ENCODE measurements at regions not wholly inside any gene's neighbourhood (a gene's known extent, or its start where the extent isn't known, plus 50 kb on each side); places are given as distances from the start of the nearest gene placed in this dataset.

DNA sequence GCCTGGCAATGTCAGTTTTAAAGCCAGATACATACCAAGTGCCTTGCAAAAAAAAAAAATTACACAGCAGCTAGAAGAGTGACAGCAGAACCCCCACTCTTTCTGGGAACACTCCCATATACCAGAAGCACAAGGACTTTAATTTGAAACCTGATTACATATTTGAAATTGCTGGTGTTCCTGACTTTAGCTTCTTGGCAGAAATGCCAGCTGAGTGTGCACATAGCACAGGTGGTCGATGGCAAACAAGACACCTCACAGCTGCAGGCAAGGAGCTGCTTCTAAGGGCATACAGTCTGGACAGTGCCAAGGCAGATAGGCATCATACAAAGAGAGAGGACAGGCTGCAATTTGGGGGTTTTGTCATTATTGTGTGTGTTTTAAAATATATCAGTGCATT, 150.7 kb upstream of the SGK1 start:
- TF ChIP-seq, protein P1, sequence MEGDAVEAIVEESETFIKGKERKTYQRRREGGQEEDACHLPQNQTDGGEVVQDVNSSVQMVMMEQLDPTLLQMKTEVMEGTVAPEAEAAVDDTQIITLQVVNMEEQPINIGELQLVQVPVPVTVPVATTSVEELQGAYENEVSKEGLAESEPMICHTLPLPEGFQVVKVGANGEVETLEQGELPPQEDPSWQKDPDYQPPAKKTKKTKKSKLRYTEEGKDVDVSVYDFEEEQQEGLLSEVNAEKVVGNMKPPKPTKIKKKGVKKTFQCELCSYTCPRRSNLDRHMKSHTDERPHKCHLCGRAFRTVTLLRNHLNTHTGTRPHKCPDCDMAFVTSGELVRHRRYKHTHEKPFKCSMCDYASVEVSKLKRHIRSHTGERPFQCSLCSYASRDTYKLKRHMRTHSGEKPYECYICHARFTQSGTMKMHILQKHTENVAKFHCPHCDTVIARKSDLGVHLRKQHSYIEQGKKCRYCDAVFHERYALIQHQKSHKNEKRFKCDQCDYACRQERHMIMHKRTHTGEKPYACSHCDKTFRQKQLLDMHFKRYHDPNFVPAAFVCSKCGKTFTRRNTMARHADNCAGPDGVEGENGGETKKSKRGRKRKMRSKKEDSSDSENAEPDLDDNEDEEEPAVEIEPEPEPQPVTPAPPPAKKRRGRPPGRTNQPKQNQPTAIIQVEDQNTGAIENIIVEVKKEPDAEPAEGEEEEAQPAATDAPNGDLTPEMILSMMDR (IDR thresholded peaks at IDR 0.05): no peak
- intact Hi-C loops (cut with DNase I): no loop called here
- Histone ChIP-seq H3K4me3 (no peak overlapping the region), H3K4me1 (peaks cover 3% of the 10 kb centered on the region), H3K9me3 (no peaks in the 10 kb centered on the region), H3K27ac (no peak overlapping the region), H3K9ac (ENCODE audit: low read depth in 2 of 2, low read length in 2 of 2) (no peak overlapping the region), H3K36me3 (no peaks in the 10 kb centered on the region), H3K27me3 (no peaks in the 10 kb centered on the region)
- DNase-seq: no peak

DNA sequence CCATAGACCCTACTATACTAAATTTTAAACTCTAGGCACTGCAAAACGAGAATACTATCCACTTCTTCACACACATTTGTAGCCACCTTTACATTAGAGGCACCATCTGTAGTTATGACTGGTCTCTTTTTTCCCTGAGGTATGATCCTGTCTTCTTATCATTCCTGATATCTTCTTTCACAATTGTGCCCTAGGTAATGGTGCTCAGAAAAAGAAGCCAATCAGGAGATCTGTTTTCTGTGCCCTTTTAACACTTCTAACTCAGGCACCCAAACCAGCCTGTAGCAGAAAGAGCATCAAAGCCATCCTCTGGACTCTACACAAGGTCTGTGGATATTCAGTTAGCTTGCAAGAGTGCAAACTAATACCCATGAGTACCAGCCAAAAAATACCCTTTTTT, 149.7 kb upstream of the SGK1 start:
- no peak overlapping the region for H3K27ac ChIP-seq

DNA sequence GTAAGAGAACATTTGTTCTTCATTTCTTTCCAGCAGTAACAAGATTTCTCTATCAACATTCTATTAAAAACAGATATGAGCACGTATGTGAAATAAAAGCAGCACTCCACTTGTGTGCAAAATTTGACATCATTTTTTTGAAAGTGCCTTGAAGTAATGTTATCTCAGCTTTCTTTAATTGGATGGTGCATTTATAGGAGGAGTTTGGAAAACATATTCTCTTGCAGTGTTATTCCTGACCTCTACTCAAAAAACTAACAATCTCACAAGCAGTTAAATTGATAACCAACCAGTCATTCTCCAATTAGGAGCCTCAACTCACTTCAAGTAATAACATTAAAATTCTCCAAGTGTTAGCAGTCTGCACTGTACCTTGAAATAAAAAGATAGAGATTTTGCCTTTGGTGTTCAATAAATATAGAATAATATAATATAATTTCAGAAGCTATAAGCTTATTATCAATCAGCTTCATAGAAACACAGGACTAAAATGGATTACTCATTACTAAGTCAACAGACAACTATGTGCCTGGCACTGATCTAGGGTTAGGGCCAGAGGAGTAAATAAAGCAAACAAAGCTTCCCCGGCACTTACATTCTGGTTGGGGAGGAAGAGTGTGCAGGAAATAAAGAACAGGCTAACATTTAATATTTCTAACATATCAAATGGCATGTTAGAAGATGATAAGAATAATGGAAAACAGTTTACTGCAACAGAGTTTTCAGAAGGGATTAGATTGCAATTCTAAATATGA, 149.0 kb upstream of the SGK1 start:
- intact Hi-C loops (cut with DNase I): no loop called here

More for the DNA sequence above, 149.7 kb upstream of the SGK1 start:
- DNase-seq: no peak
- intact Hi-C loops (cut with DNase I): no loop called here
- H3K9me3 ChIP-seq: no peaks in the 10 kb centered on the region
- no peak overlapping the region for H3K9ac ChIP-seq (ENCODE audit: low read depth in 2 of 2, low read length in 2 of 2)
- H3K27me3 ChIP-seq: no peaks in the 10 kb centered on the region
- no peak overlapping the region for H3K4me3 ChIP-seq
- peaks cover 3% of the 10 kb centered on the region for H3K4me1 ChIP-seq
- no peaks in the 10 kb centered on the region for H3K36me3 ChIP-seq
- TF ChIP-seq, protein P1 (IDR thresholded peaks at IDR 0.05): no peak

DNA sequence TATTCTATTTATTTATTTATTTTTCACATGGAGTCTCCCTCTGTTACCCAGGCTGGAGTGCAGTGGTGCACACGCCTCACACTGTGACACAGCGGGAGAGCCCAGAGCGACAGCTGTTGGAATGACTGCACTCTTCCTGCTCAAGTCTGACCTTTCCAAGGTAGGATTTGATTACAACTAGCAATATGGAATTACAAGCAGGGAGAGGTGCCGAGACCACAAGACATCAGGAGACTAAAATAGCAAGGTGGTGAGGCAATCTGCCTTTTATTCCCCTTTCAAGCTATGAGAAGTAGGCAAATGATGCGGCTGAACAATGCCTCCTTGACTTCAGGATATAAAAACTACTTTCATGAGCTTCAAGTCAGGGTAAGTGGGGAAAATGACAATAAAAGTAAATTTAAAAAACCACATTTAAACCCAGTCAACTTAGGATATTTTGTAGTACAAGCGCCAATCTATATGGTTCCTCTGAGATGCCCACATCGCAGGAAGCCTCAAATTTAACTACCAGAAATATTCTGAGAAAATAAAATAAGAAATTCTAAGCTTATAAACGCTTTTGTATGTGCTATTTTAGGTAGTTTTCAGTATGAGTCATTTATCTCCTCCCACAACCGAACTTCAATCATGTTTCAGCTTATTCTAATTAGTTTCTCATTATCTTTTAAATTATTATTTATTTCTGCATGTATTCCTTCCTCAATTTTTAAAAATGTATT, 146.9 kb upstream of the SGK1 start:
- no peak for DNase-seq
- H3K27ac ChIP-seq: no peak overlapping the region
- intact Hi-C loops (cut with DNase I): no loop called here
- no peaks in the 10 kb centered on the region for H3K36me3 ChIP-seq
- no peaks in the 10 kb centered on the region for H3K27me3 ChIP-seq
- H3K9ac ChIP-seq (ENCODE audit: low read depth in 2 of 2, low read length in 2 of 2): no peak overlapping the region
- H3K4me1 ChIP-seq: peaks cover 3% of the 10 kb centered on the region
- no peaks in the 10 kb centered on the region for H3K9me3 ChIP-seq
- TF ChIP-seq, protein P1 (IDR thresholded peaks at IDR 0.05): no peak
- H3K4me3 ChIP-seq: no peak overlapping the region

More for the DNA sequence above, 149.0 kb upstream of the SGK1 start:
- H3K4me1 ChIP-seq: peaks cover 3% of the 10 kb centered on the region
- TF ChIP-seq, protein P1 (IDR thresholded peaks at IDR 0.05): no peak
- no peak for DNase-seq
- H3K9ac ChIP-seq (ENCODE audit: low read depth in 2 of 2, low read length in 2 of 2): no peak overlapping the region
- H3K9me3 ChIP-seq: no peaks in the 10 kb centered on the region
- no peak overlapping the region for H3K27ac ChIP-seq
- H3K27me3 ChIP-seq: no peaks in the 10 kb centered on the region
- no peak overlapping the region for H3K4me3 ChIP-seq
- H3K36me3 ChIP-seq: no peaks in the 10 kb centered on the region

DNA sequence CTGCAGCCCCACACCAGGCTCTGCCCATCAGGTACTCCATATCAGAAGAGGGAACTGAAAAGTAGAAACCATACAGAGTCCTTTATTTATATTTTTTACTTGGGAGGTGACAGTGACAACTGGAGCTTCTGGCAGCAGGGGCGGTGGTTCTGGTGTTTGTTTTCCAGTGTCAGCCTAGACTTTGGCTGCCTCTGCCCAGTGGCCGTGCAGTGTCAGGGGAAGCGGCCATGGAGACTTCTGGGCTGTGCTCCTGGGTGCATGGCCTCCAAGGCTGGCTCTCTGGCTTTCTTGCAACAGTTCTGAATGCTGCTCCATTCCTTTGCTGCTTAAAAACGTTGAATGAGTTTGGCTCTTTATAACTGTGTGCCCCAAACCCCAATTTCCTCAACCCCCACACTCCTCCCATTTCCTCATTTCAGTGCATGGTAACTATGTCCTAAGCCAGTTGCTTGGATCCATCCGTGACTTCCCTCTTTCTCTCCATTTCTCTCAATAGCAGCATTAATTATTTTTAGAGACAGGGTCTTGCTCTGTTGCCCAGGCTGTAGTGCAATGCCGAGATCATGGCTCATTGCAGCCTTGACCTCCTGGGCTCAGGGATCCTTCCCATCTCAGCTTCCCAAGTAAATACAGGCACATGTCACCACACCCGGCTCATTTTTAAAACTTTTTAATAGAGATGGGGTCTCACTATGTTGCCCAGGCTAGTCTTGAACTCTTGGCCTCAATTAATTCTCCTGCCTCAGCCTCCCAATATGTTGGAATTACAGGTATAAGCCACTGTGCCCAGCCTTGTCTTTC, 141.1 kb upstream of the SGK1 start:
- H3K27ac ChIP-seq: no peak overlapping the region
- TF ChIP-seq, protein P1 (IDR thresholded peaks at IDR 0.05): no peak
- DNase-seq: no peak
- no peak overlapping the region for H3K9ac ChIP-seq (ENCODE audit: low read depth in 2 of 2, low read length in 2 of 2)
- H3K9me3 ChIP-seq: no peaks in the 10 kb centered on the region
- H3K36me3 ChIP-seq: no peaks in the 10 kb centered on the region
- H3K4me3 ChIP-seq: no peak overlapping the region
- intact Hi-C loops (cut with DNase I): no loop called here
- H3K27me3 ChIP-seq: no peaks in the 10 kb centered on the region
- no peaks in the 10 kb centered on the region for H3K4me1 ChIP-seq

All from colonic mucosa (tissue), 4 donors.